ENCODE measurements at regions not wholly inside any gene's neighbourhood (a gene's known extent, or its start where the extent isn't known, plus 50 kb on each side); places are given as distances from the start of the nearest gene placed in this dataset.

- TF ChIP-seq MAX (IDR thresholded peaks at IDR 0.05; ENCODE audit: insufficient read depth, insufficient read length), result no peak
- no peak for TF ChIP-seq POLR2A (IDR thresholded peaks at IDR 0.05; ENCODE audit: low read depth, low read length)
- no peak for TF ChIP-seq CTCF (IDR thresholded peaks at IDR 0.05; ENCODE audit: extremely low read depth in 1 of 2, insufficient read depth in 1 of 2, low read depth in 1 of 2, low read length in 2 of 2)
- no peak for TF ChIP-seq EZH2 (IDR thresholded peaks at IDR 0.05; ENCODE audit: borderline replicate concordance, low read depth, low read length, severe bottlenecking)
These were observed 226.7 kb downstream of the LMBRD1 start for GRCh38 chr6:69570106-69570505.
